Cardiac muscle cell (in vitro differentiated cells and primary cell): ENCODE measurements at regions not wholly inside any gene's neighbourhood (a gene's known extent, or its start where the extent isn't known, plus 50 kb on each side); places are given as distances from the start of the nearest gene placed in this dataset.

Source experiments
- DNase-seq, 2 donors: peaks; one replicate each; pipeline versions ENCODE4 v3.0.0 to v3.0.0-alpha.2; 2010 to 2017; ENCODE audit warnings: low read depth in 1 of 2, low spot score in 1 of 2
- H3K27ac ChIP-seq: fragments of 200-600 bp; sonication (generic); 2 replicates; pipeline ENCODE4 v1.5.1; 2016
- H3K27me3 ChIP-seq: fragments of 200-600 bp; sonication (generic); 2 replicates; pipeline ENCODE4 v1.6.0; 2016; ENCODE audit warnings: control low read depth
- H3K36me3 ChIP-seq: fragments of 200-600 bp; sonication (generic); 2 replicates; pipeline ENCODE4 v1.5.1; 2016; ENCODE audit warnings: control low read depth
- H3K4me1 ChIP-seq: fragments of 200-600 bp; sonication (generic); 2 replicates; pipeline ENCODE4 v1.8.1; 2017; ENCODE audit warnings: low read depth, mild to moderate bottlenecking, mixed run types
- H3K4me3 ChIP-seq: fragments of 200-600 bp; sonication (generic); 2 replicates; pipeline ENCODE4 v1.5.1; 2016; ENCODE audit warnings: mild to moderate bottlenecking
- H3K9me3 ChIP-seq: fragments of 200-600 bp; sonication (generic); 2 replicates; pipeline ENCODE4 v1.5.1; 2017; ENCODE audit warnings: low read depth, mild to moderate bottlenecking, control low read depth
- CTCF ChIP-seq: IDR thresholded peaks from 2 replicates; pipeline ENCODE4 v1.5.1; 2012; ENCODE audit warnings: low read depth, mild to moderate bottlenecking, low read length

GRCh38 chr14:71212093-71212492 lies 304.8 kb downstream of the PCNX1 start:
- Histone ChIP-seq H3K36me3 (no peaks in the 10 kb centered on the region), H3K4me3 (no peak overlapping the region), H3K4me1 (no peaks in the 10 kb centered on the region), H3K27me3 (no peaks in the 10 kb centered on the region), H3K9me3 (no peaks in the 10 kb centered on the region), H3K27ac (no peak overlapping the region)
- no peak for TF ChIP-seq CTCF
- no peak for DNase-seq

GRCh38 chr14:71212683-71213107 lies 305.4 kb downstream of the PCNX1 start:
- TF ChIP-seq CTCF, result no peak
- H3K27ac ChIP-seq, result no peak overlapping the region
- no peaks in the 10 kb centered on the region for H3K27me3 ChIP-seq
- no peaks in the 10 kb centered on the region for H3K4me1 ChIP-seq
- no peak for DNase-seq
- H3K9me3 ChIP-seq, result no peaks in the 10 kb centered on the region
- H3K36me3 ChIP-seq, result no peaks in the 10 kb centered on the region
- H3K4me3 ChIP-seq, result no peak overlapping the region

GRCh38 chr14:71214241-71214640 lies 307.0 kb downstream of the PCNX1 start:
- Histone ChIP-seq H3K4me1 (no peaks in the 10 kb centered on the region), H3K27ac (no peak overlapping the region), H3K27me3 (no peaks in the 10 kb centered on the region), H3K9me3 (no peaks in the 10 kb centered on the region), H3K4me3 (no peak overlapping the region), H3K36me3 (no peaks in the 10 kb centered on the region)
- no peak for TF ChIP-seq CTCF
- DNase-seq, result no peak

GRCh38 chr14:71220462-71220861 lies 313.2 kb downstream of the PCNX1 start:
- Histone ChIP-seq H3K4me3 (no peak overlapping the region), H3K27me3 (no peaks in the 10 kb centered on the region), H3K4me1 (no peaks in the 10 kb centered on the region), H3K27ac (no peak overlapping the region), H3K9me3 (no peaks in the 10 kb centered on the region), H3K36me3 (no peaks in the 10 kb centered on the region)
- TF ChIP-seq CTCF, result no peak
- DNase-seq, result no peak

- no peak for TF ChIP-seq CTCF
- H3K4me1 ChIP-seq, result no peaks in the 10 kb centered on the region
These were observed 313.9 kb downstream of the PCNX1 start for GRCh38 chr14:71221119-71221518.

GRCh38 chr14:71225113-71225512 lies 317.9 kb downstream of the PCNX1 start:
- H3K9me3 ChIP-seq, result no peaks in the 10 kb centered on the region
- no peak overlapping the region for H3K4me3 ChIP-seq
- no peak for DNase-seq
- no peaks in the 10 kb centered on the region for H3K27me3 ChIP-seq
- H3K27ac ChIP-seq, result no peak overlapping the region
- H3K36me3 ChIP-seq, result no peaks in the 10 kb centered on the region
- no peak for TF ChIP-seq CTCF
- no peaks in the 10 kb centered on the region for H3K4me1 ChIP-seq

More at GRCh38 chr14:71221119-71221518, 313.9 kb downstream of the PCNX1 start:
- no peak overlapping the region for H3K27ac ChIP-seq
- H3K27me3 ChIP-seq, result no peaks in the 10 kb centered on the region
- no peak for DNase-seq
- H3K36me3 ChIP-seq, result no peaks in the 10 kb centered on the region
- no peak overlapping the region for H3K4me3 ChIP-seq
- H3K9me3 ChIP-seq, result no peaks in the 10 kb centered on the region
